DMS153 treated with DMSO at 0.1 percent for 48 hours (cell line): ENCODE measurements at regions not wholly inside any gene's neighbourhood (a gene's known extent, or its start where the extent isn't known, plus 50 kb on each side); places are given as distances from the start of the nearest gene placed in this dataset.
A peak's percentile ranks its signal among the peaks of the same experiment; 100 is the strongest.

Experiments used
- DNase-seq: peaks from one replicate; lab custom pipeline; 2025; ENCODE audit not compliant: unreplicated experiment; lab: John Stamatoyannopoulos, UW

- DNase-seq: no peak
Measured at GRCh38 chr1:82848043-82848442, 1047.3 kb downstream of the ADGRL2 start.

GRCh38 chr1:82845866-82846265 lies 1045.1 kb downstream of the ADGRL2 start:
- DNase-seq: no peak

- no peak for DNase-seq
Measured at GRCh38 chr1:82844911-82845827, 1044.4 kb downstream of the ADGRL2 start.

GRCh38 chr1:82844447-82844846 lies 1043.7 kb downstream of the ADGRL2 start:
- DNase-seq: no peak

- DNase-seq: no peak
Measured at GRCh38 chr1:82843876-82844275, 1043.1 kb downstream of the ADGRL2 start.

- DNase-seq: no peak
Measured at GRCh38 chr1:82840192-82840591, 1039.5 kb downstream of the ADGRL2 start.

GRCh38 chr1:82837766-82838465 lies 1037.2 kb downstream of the ADGRL2 start:
- DNase-seq: no peak

GRCh38 chr1:82836973-82837680 lies 1036.4 kb downstream of the ADGRL2 start:
- DNase-seq: no peak

- no peak for DNase-seq
Measured at GRCh38 chr1:82836213-82836972, 1035.7 kb downstream of the ADGRL2 start.

GRCh38 chr1:82830690-82831380 lies 1030.1 kb downstream of the ADGRL2 start:
- DNase-seq: no peak

GRCh38 chr1:82829527-82829926 lies 1028.8 kb downstream of the ADGRL2 start:
- DNase-seq: no peak

GRCh38 chr1:82823876-82824275 lies 1023.1 kb downstream of the ADGRL2 start:
- DNase-seq: no peak

GRCh38 chr1:82820816-82821215 lies 1020.1 kb downstream of the ADGRL2 start:
- no peak for DNase-seq

- no peak for DNase-seq
Measured at GRCh38 chr1:82819234-82819633, 1018.5 kb downstream of the ADGRL2 start.

GRCh38 chr1:82818586-82818985 lies 1017.9 kb downstream of the ADGRL2 start:
- peak; percentile 20 for DNase-seq

GRCh38 chr1:82813386-82813785 lies 1012.7 kb downstream of the ADGRL2 start:
- no peak for DNase-seq

- no peak for DNase-seq
Measured at GRCh38 chr1:82810601-82811000, 1009.9 kb downstream of the ADGRL2 start.

GRCh38 chr1:82807563-82807962 lies 1006.8 kb downstream of the ADGRL2 start:
- no peak for DNase-seq

GRCh38 chr1:82806133-82806532 lies 1005.4 kb downstream of the ADGRL2 start:
- no peak for DNase-seq

- DNase-seq: no peak
Measured at GRCh38 chr1:82801176-82801575, 1000.4 kb downstream of the ADGRL2 start.
